ENCODE measurements at regions not wholly inside any gene's neighbourhood (a gene's known extent, or its start where the extent isn't known, plus 50 kb on each side); places are given as distances from the start of the nearest gene placed in this dataset.
"Not testable (repeated sequence)": the region's sequence is repeated elsewhere in the genome, so short reads cannot be mapped to it uniquely, and the experiment has no call there.

- no peak for DNase-seq
Measured at GRCh38 chr22:34765115-34765514, 300.8 kb upstream of the ISX start.

- no peak for DNase-seq
Measured at GRCh38 chr22:34769361-34769760, 296.6 kb upstream of the ISX start.

GRCh38 chr22:34776817-34777216, 289.1 kb upstream of the ISX start:
- DNase-seq: no peak

- no peak for DNase-seq
Measured at GRCh38 chr22:34781681-34782080, 284.3 kb upstream of the ISX start.

- peak; percentile 9 for DNase-seq
Measured at GRCh38 chr22:34783436-34783835, 282.5 kb upstream of the ISX start.

GRCh38 chr22:34784056-34784455, 281.9 kb upstream of the ISX start:
- no peak for DNase-seq

GRCh38 chr22:34797826-34798225, 268.1 kb upstream of the ISX start:
- DNase-seq: no peak

GRCh38 chr22:34798605-34799004, 267.4 kb upstream of the ISX start:
- DNase-seq: no peak

GRCh38 chr22:34800260-34800980, 265.5 kb upstream of the ISX start:
- no peak for DNase-seq

- no peak for DNase-seq
Measured at GRCh38 chr22:34801221-34801620, 264.7 kb upstream of the ISX start.

- DNase-seq: no peak
Measured at GRCh38 chr22:34804091-34804490, 261.9 kb upstream of the ISX start.

GRCh38 chr22:34804604-34805003, 261.4 kb upstream of the ISX start:
- DNase-seq: peak; percentile 12

- DNase-seq: no peak
Measured at GRCh38 chr22:34805771-34806170, 260.2 kb upstream of the ISX start.

- DNase-seq: no peak
Measured at GRCh38 chr22:34808618-34809017, 257.3 kb upstream of the ISX start.

GRCh38 chr22:34812631-34813030, 253.3 kb upstream of the ISX start:
- DNase-seq: no peak

- DNase-seq: no peak
Measured at GRCh38 chr22:34814260-34815025, 251.5 kb upstream of the ISX start.

- no peak for DNase-seq
Measured at GRCh38 chr22:34829485-34829884, 236.5 kb upstream of the ISX start.

- DNase-seq: no peak
Measured at GRCh38 chr22:34834059-34834458, 231.9 kb upstream of the ISX start.

- not testable (repeated sequence) for DNase-seq
Measured at GRCh38 chr22:34834541-34834940, 231.4 kb upstream of the ISX start.

GRCh38 chr22:34841331-34841771, 224.6 kb upstream of the ISX start:
- no peak for DNase-seq

- DNase-seq: no peak
Measured at GRCh38 chr22:34841911-34842310, 224.0 kb upstream of the ISX start.

GRCh38 chr22:34842630-34843029, 223.3 kb upstream of the ISX start:
- no peak for DNase-seq

GRCh38 chr22:34843743-34844142, 222.2 kb upstream of the ISX start:
- DNase-seq: not testable (repeated sequence)

- no peak for DNase-seq
Measured at GRCh38 chr22:34845391-34845790, 220.6 kb upstream of the ISX start.

- no peak for DNase-seq
Measured at GRCh38 chr22:34847072-34847471, 218.9 kb upstream of the ISX start.

All from COR-L47 (cell line).